Mesendoderm (in vitro differentiated cells): ENCODE measurements at regions not wholly inside any gene's neighbourhood (a gene's known extent, or its start where the extent isn't known, plus 50 kb on each side); places are given as distances from the start of the nearest gene placed in this dataset.

Experiments
- DNase-seq: peaks from one replicate; pipeline ENCODE4 v3.0.0; 2013
- H2AK5ac ChIP-seq: 2 replicates; pipeline ENCODE4 v1.6.1; 2013; ENCODE audit warnings: low read length, inconsistent platforms
- H2BK120ac ChIP-seq: 2 replicates; pipeline ENCODE4 v1.6.1; 2013; ENCODE audit warnings: low read depth, mild to moderate bottlenecking, low read length, moderate library complexity, mixed read lengths
- H2BK15ac ChIP-seq: replicated peaks from 2 replicates; pipeline ENCODE4 v1.6.1; 2013; ENCODE audit warnings: low read depth, mild to moderate bottlenecking, moderate library complexity
- H2BK5ac ChIP-seq: 2 replicates; pipeline ENCODE4 v1.6.1; 2013; ENCODE audit warnings: low read length, inconsistent platforms
- H3K18ac ChIP-seq: 2 replicates; pipeline ENCODE4 v1.6.1; 2013; ENCODE audit warnings: mild to moderate bottlenecking, low read length, mixed read lengths
- H3K23ac ChIP-seq: one replicate; pipeline ENCODE4 v1.6.1; 2013; ENCODE audit warnings: low read length
- H3K27ac ChIP-seq: 2 replicates; pipeline ENCODE4 v1.5.1; 2013; ENCODE audit warnings: low read depth, mild to moderate bottlenecking, inconsistent platforms, low read length, moderate library complexity
- H3K27me3 ChIP-seq: 2 replicates; pipeline ENCODE4 v1.6.1; 2013; ENCODE audit warnings: low read length, control low read depth, mild to moderate bottlenecking, inconsistent platforms; ENCODE audit not compliant: insufficient read depth, poor library complexity
- H3K36me3 ChIP-seq: 2 replicates; pipeline ENCODE4 v1.6.1; 2013; ENCODE audit warnings: low read length, inconsistent platforms; ENCODE audit not compliant: control insufficient read depth, insufficient read depth
- H3K4ac ChIP-seq: one replicate; pipeline ENCODE4 v1.6.1; 2013; ENCODE audit warnings: low read depth, mild to moderate bottlenecking, low read length, moderate library complexity
- H3K4me1 ChIP-seq: 2 replicates; pipeline ENCODE4 v1.6.1; 2013; ENCODE audit warnings: low read depth, low read length, inconsistent platforms; ENCODE audit not compliant: control insufficient read depth
- H3K4me2 ChIP-seq: 2 replicates; pipeline ENCODE4 v1.6.1; 2013; ENCODE audit warnings: low read length
- H3K4me3 ChIP-seq: 2 replicates; pipeline ENCODE4 v1.5.1; 2013; ENCODE audit warnings: mild to moderate bottlenecking, low read length
- H3K56ac ChIP-seq: one replicate; pipeline ENCODE4 v1.6.1; 2013; ENCODE audit warnings: low read length
- H3K79me1 ChIP-seq: 2 replicates; pipeline ENCODE4 v1.6.1; 2013; ENCODE audit warnings: low read length, inconsistent platforms
- H3K79me2 ChIP-seq: 2 replicates; pipeline ENCODE4 v1.6.1; 2013; ENCODE audit warnings: mild to moderate bottlenecking, low read length; ENCODE audit not compliant: control insufficient read depth, insufficient read depth
- H3K9ac ChIP-seq: 2 replicates; pipeline ENCODE4 v1.6.1; 2013; ENCODE audit warnings: low read length, inconsistent platforms
- H4K5ac ChIP-seq: one replicate; pipeline ENCODE4 v1.6.1; 2013; ENCODE audit warnings: low read length
- H4K8ac ChIP-seq: one replicate; pipeline ENCODE4 v1.6.1; 2013; ENCODE audit warnings: low read depth, mild to moderate bottlenecking, control low read depth, low read length, moderate library complexity
- WGBS: extraction: QIAGEN DNeasy Blood & Tissue Kit; methylation state at CpG from one replicate; pipeline ENCODE4 v1.1.7; 2013; ENCODE audit warnings: low lambda C conversion rate, missing lambda C conversion rate; ENCODE audit not compliant: insufficient coverage; ENCODE audit errors: extremely low coverage; 5-methylcytosine and 5-hydroxymethylcytosine counted together

DNA sequence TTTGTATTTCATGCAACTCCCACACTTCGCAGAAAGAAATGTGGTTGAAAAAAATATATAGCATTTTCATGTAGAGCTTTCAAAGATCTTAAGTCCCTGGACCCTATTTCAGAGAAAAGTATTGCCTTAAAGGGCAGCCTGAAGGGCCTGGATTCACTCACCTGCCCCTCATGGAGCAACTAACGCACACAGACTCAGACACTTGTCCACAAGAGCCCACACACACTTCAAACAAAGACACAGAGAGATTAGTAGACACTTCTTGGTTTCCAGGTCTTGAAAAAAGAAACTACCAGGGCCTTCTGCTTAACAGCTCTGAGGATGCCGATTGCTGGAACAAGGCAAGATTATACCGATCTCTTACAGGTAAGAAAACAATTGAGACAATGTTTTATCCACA is 122.2 kb downstream of the ZBTB18 start:
- Histone ChIP-seq H3K27me3 (no peaks in the 10 kb centered on the region), H2BK5ac (no peak overlapping the region), H3K23ac (no peak overlapping the region), H2BK120ac (no peak overlapping the region), H3K79me2 (no peaks in the 10 kb centered on the region), H2BK15ac (no peak overlapping the region), H3K4me3 (no peak overlapping the region), H2AK5ac (no peak overlapping the region), H4K5ac (no peak overlapping the region), H3K4ac (no peak overlapping the region), H3K18ac (no peak overlapping the region), H3K4me1 (no peaks in the 10 kb centered on the region), H3K56ac (no peak overlapping the region), H4K8ac (no peak overlapping the region), H3K27ac (no peak overlapping the region), H3K9ac (no peak overlapping the region), H3K79me1 (no peaks in the 10 kb centered on the region), H3K36me3 (no peaks in the 10 kb centered on the region), H3K4me2 (no peak overlapping the region)
- no CpG with 5 or more reads among the region's 4 CpGs for WGBS
- no peak for DNase-seq

- no peak overlapping the region for H2BK120ac ChIP-seq
- no peak overlapping the region for H3K9ac ChIP-seq
- no peak overlapping the region for H2BK15ac ChIP-seq
- H3K27me3 ChIP-seq, result no peaks in the 10 kb centered on the region
- no peak for DNase-seq
- H3K79me1 ChIP-seq, result no peaks in the 10 kb centered on the region
- H2BK5ac ChIP-seq, result no peak overlapping the region
- no peak overlapping the region for H3K23ac ChIP-seq
- no peak overlapping the region for H3K27ac ChIP-seq
- WGBS, result no CpG with 5 or more reads among the region's 6 CpGs
- no peak overlapping the region for H3K4me2 ChIP-seq
- H2AK5ac ChIP-seq, result no peak overlapping the region
- H3K4me1 ChIP-seq, result no peaks in the 10 kb centered on the region
- no peak overlapping the region for H4K5ac ChIP-seq
- no peak overlapping the region for H3K4me3 ChIP-seq
- no peaks in the 10 kb centered on the region for H3K79me2 ChIP-seq
- no peak overlapping the region for H3K56ac ChIP-seq
- no peaks in the 10 kb centered on the region for H3K36me3 ChIP-seq
- H3K18ac ChIP-seq, result no peak overlapping the region
- no peak overlapping the region for H4K8ac ChIP-seq
- no peak overlapping the region for H3K4ac ChIP-seq
Measured at GRCh38 chr1:244173769-244174168, 122.7 kb downstream of the ZBTB18 start.

- Histone ChIP-seq H3K9ac (no peak overlapping the region), H4K5ac (no peak overlapping the region), H4K8ac (no peak overlapping the region), H2BK5ac (no peak overlapping the region), H3K36me3 (no peaks in the 10 kb centered on the region), H2AK5ac (no peak overlapping the region), H3K27me3 (no peaks in the 10 kb centered on the region), H3K79me1 (no peaks in the 10 kb centered on the region), H2BK120ac (no peak overlapping the region), H3K56ac (no peak overlapping the region), H2BK15ac (no peak overlapping the region), H3K4me2 (no peak overlapping the region), H3K79me2 (no peaks in the 10 kb centered on the region), H3K4me1 (no peaks in the 10 kb centered on the region), H3K4me3 (no peak overlapping the region), H3K18ac (no peak overlapping the region), H3K23ac (no peak overlapping the region), H3K4ac (no peak overlapping the region), H3K27ac (no peak overlapping the region)
- no peak for DNase-seq
- WGBS, result no CpG with 5 or more reads among the region's 3 CpGs
Measured at GRCh38 chr1:244174922-244175521, 123.9 kb downstream of the ZBTB18 start.

DNA sequence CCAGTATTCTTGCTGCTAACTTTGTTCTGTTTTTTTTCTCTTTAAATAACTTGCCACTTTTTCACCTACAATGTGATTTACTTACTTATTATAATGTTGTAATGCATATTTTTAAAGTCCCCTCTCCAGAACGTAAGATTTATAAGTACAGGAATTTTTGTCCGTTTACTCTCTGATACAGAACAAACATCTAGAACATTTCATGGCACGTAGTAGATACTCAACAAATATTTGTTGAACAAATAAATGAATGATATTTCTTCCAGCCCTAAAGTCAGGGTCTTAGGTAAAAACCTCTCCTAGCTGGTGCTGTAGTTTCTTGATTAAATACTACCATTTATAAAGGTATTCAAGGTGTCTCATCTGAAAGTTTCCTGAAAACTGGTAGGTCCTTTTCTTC is 125.1 kb downstream of the ZBTB18 start:
- no peak overlapping the region for H2BK15ac ChIP-seq
- no peaks in the 10 kb centered on the region for H3K27me3 ChIP-seq
- no peak overlapping the region for H2BK5ac ChIP-seq
- no peak overlapping the region for H3K4me2 ChIP-seq
- no CpG with 5 or more reads among the region's 3 CpGs for WGBS
- H3K4me1 ChIP-seq, result no peaks in the 10 kb centered on the region
- no peaks in the 10 kb centered on the region for H3K79me1 ChIP-seq
- H3K4me3 ChIP-seq, result no peak overlapping the region
- no peak for DNase-seq
- H3K56ac ChIP-seq, result no peak overlapping the region
- no peak overlapping the region for H4K5ac ChIP-seq
- no peak overlapping the region for H4K8ac ChIP-seq
- no peaks in the 10 kb centered on the region for H3K36me3 ChIP-seq
- no peak overlapping the region for H3K23ac ChIP-seq
- no peak overlapping the region for H3K18ac ChIP-seq
- H3K27ac ChIP-seq, result no peak overlapping the region
- no peak overlapping the region for H3K9ac ChIP-seq
- no peaks in the 10 kb centered on the region for H3K79me2 ChIP-seq
- H2BK120ac ChIP-seq, result no peak overlapping the region
- H3K4ac ChIP-seq, result no peak overlapping the region
- no peak overlapping the region for H2AK5ac ChIP-seq

GRCh38 chr1:244180256-244180655 is 129.2 kb downstream of the ZBTB18 start:
- no peak overlapping the region for H3K9ac ChIP-seq
- no peak overlapping the region for H3K18ac ChIP-seq

GRCh38 chr1:244181867-244182266 is 130.8 kb downstream of the ZBTB18 start:
- no peak overlapping the region for H3K9ac ChIP-seq
- H3K4me2 ChIP-seq, result no peak overlapping the region
- no peaks in the 10 kb centered on the region for H3K36me3 ChIP-seq
- no peak for DNase-seq
- H3K4ac ChIP-seq, result no peak overlapping the region
- no peak overlapping the region for H3K23ac ChIP-seq
- no CpG with 5 or more reads among the region's 12 CpGs for WGBS
- H2BK15ac ChIP-seq, result no peak overlapping the region
- no peak overlapping the region for H2AK5ac ChIP-seq
- no peak overlapping the region for H2BK5ac ChIP-seq
- no peak overlapping the region for H4K8ac ChIP-seq
- no peaks in the 10 kb centered on the region for H3K4me1 ChIP-seq
- no peak overlapping the region for H4K5ac ChIP-seq
- H3K79me2 ChIP-seq, result no peaks in the 10 kb centered on the region
- H3K56ac ChIP-seq, result no peak overlapping the region
- H3K4me3 ChIP-seq, result no peak overlapping the region
- H3K18ac ChIP-seq, result no peak overlapping the region
- H3K27me3 ChIP-seq, result no peaks in the 10 kb centered on the region
- H2BK120ac ChIP-seq, result no peak overlapping the region
- H3K79me1 ChIP-seq, result no peaks in the 10 kb centered on the region
- H3K27ac ChIP-seq, result no peak overlapping the region

More at GRCh38 chr1:244180256-244180655, 129.2 kb downstream of the ZBTB18 start:
- Histone ChIP-seq H2AK5ac (no peak overlapping the region), H3K4me2 (no peak overlapping the region), H3K4me3 (no peak overlapping the region), H3K79me2 (no peaks in the 10 kb centered on the region), H2BK120ac (no peak overlapping the region), H2BK15ac (no peak overlapping the region), H3K27me3 (no peaks in the 10 kb centered on the region), H3K4ac (no peak overlapping the region), H3K56ac (no peak overlapping the region), H4K5ac (no peak overlapping the region), H3K23ac (no peak overlapping the region), H3K79me1 (no peaks in the 10 kb centered on the region), H3K27ac (no peak overlapping the region), H4K8ac (no peak overlapping the region), H3K36me3 (no peaks in the 10 kb centered on the region), H3K4me1 (no peaks in the 10 kb centered on the region), H2BK5ac (no peak overlapping the region)
- no peak for DNase-seq
- WGBS, result no CpG with 5 or more reads among the region's 3 CpGs
